ENCODE measurements at regions not wholly inside any gene's neighbourhood (a gene's known extent, or its start where the extent isn't known, plus 50 kb on each side); places are given as distances from the start of the nearest gene placed in this dataset.
A peak's percentile ranks its signal among the peaks of the same experiment; 100 is the strongest.

- FAIRE-seq: no peak
Observed at GRCh38 chr4:178309890-178310289, 867.7 kb upstream of the AGA start.

GRCh38 chr4:178311997-178312396, 869.8 kb upstream of the AGA start:
- peak; percentile 92 for FAIRE-seq

- no peak for FAIRE-seq
Observed at GRCh38 chr4:178314287-178314686, 872.0 kb upstream of the AGA start.

GRCh38 chr4:178316211-178316610, 874.0 kb upstream of the AGA start:
- FAIRE-seq: no peak

GRCh38 chr4:178320003-178320402, 877.8 kb upstream of the AGA start:
- FAIRE-seq: no peak

- FAIRE-seq: no peak
Observed at GRCh38 chr4:178322524-178323183, 880.4 kb upstream of the AGA start.

- FAIRE-seq: no peak
Observed at GRCh38 chr4:178329226-178329872, 887.1 kb upstream of the AGA start.

GRCh38 chr4:178333355-178333754, 891.1 kb upstream of the AGA start:
- no peak for FAIRE-seq

- FAIRE-seq: no peak
Observed at GRCh38 chr4:178339769-178340168, 897.5 kb upstream of the AGA start.

GRCh38 chr4:178340468-178340867, 898.2 kb upstream of the AGA start:
- FAIRE-seq: no peak

- FAIRE-seq: no peak
Observed at GRCh38 chr4:178344096-178344495, 901.9 kb upstream of the AGA start.

- FAIRE-seq: no peak
Observed at GRCh38 chr4:178347111-178347510, 904.9 kb upstream of the AGA start.

GRCh38 chr4:178349601-178350000, 907.4 kb upstream of the AGA start:
- no peak for FAIRE-seq

- no peak for FAIRE-seq
Observed at GRCh38 chr4:178351185-178351584, 908.9 kb upstream of the AGA start.

- no peak for FAIRE-seq
Observed at GRCh38 chr4:178356725-178357124, 914.5 kb upstream of the AGA start.

GRCh38 chr4:178385481-178385880, 943.2 kb upstream of the AGA start:
- FAIRE-seq: no peak

- no peak for FAIRE-seq
Observed at GRCh38 chr4:178387756-178388155, 945.5 kb upstream of the AGA start.

GRCh38 chr4:178395798-178396197, 953.6 kb upstream of the AGA start:
- FAIRE-seq: no peak

- no peak for FAIRE-seq
Observed at GRCh38 chr4:178412455-178412854, 970.2 kb upstream of the AGA start.

- FAIRE-seq: no peak
Observed at GRCh38 chr4:178414042-178414441, 971.8 kb upstream of the AGA start.

GRCh38 chr4:178414881-178415446, 972.7 kb upstream of the AGA start:
- no peak for FAIRE-seq

- no peak for FAIRE-seq
Observed at GRCh38 chr4:178415925-178416324, 973.7 kb upstream of the AGA start.

GRCh38 chr4:178423366-178423765, 981.1 kb upstream of the AGA start:
- no peak for FAIRE-seq

GRCh38 chr4:178426871-178427270, 984.6 kb upstream of the AGA start:
- FAIRE-seq: no peak
